KG1 (cell line): ENCODE measurements at regions not wholly inside any gene's neighbourhood (a gene's known extent, or its start where the extent isn't known, plus 50 kb on each side); places are given as distances from the start of the nearest gene placed in this dataset.
"Not testable (repeated sequence)": the region's sequence is repeated elsewhere in the genome, so short reads cannot be mapped to it uniquely, and the experiment has no call there.

ENCODE experiments used
- DNase-seq: peaks from one replicate; lab custom pipeline; 2025; lab: John Stamatoyannopoulos, UW

DNA sequence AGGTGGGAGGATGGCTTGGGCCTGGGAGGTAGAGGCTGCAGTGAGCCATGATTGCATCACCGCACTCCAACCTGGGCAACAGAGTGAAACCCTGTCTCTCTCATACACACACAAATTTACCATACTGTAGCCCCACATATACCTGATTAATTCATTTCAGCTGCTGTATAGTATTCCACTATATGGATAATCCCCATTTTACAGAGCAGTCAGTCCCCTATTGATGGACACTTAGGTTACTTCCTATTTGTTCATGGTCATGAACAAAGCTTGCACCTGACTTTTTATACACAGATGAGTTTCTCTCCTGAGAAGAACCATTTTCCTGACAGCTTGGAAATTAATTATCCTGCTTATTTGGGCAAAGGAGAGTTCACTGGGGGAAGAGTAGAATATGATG lies 59.2 kb downstream of the EMX2 start:
- no peak for DNase-seq

DNA sequence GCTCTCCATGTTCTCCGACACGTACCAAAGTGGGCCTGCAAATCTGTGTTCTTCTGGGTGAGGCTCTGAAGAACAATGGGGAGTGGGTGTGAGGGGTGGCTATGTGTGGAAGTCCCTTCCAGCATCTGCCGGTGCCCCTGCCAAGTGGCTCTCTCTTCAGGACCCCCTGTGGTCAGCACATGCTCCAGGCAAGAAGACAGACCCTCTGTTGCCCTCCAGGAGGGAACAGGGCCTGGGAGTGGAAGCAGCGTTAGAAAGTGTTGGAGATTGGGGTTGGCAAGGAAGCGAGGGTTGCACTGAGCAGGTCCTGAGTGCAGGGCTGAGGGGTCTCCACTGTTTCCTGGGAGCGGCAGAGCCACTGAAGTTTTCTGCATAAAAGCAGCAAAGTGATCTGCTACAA lies 60.5 kb downstream of the EMX2 start:
- no peak for DNase-seq

DNA sequence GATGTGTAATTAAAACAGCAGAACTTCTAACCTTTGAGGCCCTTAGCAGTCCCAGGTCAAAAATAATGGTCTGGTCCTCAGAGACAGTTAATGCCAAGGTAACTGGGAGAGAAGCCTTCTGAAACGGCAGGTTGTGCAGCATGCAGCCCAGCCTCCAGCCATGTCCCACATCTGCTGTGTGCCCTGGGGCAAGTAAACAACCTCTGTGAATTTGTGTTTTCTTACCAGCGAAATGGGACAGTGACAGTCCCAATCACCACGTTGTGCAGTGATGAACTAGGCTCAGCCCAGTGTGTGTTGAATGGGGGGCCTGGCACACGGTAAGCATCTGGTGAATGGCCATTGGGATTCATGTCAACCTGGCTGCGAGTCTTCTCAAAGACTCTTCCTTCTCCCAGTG lies 61.2 kb downstream of the EMX2 start:
- no peak for DNase-seq

DNA sequence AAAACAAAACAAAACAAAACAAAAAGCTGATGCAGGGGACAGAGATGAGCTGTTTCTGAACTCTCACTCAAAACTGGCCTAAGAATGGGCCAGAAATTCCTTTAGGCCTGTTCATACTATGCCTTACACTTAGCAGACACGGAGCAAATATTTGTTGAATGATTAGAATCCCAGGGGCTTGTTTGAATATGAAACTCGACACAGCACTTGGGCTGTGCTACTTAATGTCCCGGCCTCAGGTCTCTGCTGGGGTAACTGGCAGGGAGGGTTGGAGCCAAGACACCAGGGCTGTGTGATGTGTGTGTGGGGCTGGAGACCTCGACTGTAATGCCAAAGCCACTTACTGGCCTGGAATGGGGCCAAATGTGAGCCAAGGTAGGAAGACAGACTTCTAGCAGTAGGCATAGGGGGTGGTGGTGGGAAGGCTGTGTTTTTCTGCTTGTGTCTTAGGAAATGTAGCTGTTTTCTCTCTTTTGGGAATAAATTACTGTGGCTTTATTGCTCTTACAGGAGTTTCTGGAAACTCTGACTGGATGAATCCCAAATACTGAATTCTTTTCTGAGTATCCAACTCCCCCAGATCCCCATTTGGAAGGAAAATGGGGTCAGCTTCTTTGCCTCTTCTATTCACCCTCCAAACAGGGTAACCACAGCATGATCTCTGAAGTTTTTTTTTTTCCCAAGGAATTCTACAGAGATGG lies 66.7 kb downstream of the EMX2 start:
- no peak for DNase-seq

DNA sequence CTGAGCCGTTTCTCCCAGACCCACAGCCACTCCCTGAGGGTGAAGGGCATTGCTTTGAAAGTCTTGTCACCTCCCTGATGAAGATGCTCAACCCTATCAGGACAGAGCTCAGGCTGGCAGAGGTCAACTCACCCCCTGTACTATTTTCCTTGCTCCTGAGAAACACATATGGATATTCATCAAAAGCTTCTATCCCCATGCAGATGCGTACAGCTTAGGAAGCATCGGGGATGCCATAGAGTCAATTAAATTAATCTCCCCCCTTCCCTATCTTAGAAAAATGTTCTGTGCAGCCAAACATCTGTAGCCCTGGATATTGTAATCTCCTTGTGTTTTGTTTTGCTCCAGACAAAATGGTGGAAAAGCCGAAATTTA lies 67.2 kb downstream of the EMX2 start:
- no peak for DNase-seq

DNA sequence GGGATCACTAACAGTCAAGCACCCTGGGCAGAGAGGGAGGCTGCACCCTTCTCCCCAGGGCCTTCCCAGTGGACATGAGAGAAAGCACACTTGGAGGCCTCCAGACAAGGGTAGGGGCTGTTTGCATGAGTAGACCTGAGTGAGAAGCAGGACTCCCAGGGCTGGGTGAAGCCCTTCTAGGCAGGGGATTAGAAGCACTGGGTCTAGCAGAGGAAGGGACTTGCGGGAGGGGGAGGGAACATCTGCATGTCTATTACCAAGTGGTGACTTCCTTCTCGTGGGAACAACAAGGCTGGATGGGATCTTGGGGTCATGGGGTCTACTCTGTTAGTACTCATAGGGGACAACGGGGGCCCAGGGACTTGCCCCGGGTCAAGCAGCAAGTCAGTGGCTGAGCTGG lies 67.8 kb downstream of the EMX2 start:
- DNase-seq, result no peak

DNA sequence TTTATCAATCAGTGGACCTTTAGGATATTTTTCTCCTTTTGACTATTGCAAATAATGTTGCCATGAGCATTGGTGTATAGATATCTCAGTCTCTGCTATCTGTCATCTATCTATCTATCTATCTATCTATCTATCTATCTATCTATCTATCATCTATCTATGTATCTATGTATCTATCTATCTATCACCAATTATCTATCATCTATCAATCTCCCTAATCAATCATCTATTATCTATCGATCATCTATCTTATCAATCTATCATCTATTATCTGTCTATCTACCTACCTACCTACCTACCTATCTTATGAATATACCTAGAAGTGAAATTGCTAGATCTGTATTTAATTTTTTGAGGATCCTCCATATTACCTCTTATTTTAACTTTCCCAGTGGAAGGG lies 69.6 kb downstream of the EMX2 start:
- DNase-seq, result no peak

DNA sequence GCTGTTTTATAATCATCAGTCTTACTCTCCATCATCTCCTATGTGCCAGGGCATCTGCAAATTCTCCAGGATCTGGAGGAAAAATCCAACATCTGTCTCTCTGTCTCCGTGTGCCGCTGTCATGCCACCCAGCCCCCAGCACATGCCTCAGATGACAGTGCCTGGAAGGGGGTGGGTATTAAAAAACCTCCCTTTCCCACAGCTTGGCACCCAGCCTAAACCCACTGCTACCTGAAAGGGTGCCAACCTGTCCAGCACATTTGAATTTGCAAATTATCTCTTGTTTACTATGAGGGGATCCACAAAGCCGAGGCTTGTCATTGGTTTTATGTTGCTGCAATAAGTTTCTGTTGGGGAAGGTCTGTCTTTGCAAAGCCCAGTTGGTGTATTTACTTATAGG lies 73.1 kb downstream of the EMX2 start:
- no peak for DNase-seq

GRCh38 chr10:117616179-117616578 lies 73.6 kb downstream of the EMX2 start:
- DNase-seq, result no peak

GRCh38 chr10:117617086-117617485 lies 74.5 kb downstream of the EMX2 start:
- DNase-seq, result no peak

DNA sequence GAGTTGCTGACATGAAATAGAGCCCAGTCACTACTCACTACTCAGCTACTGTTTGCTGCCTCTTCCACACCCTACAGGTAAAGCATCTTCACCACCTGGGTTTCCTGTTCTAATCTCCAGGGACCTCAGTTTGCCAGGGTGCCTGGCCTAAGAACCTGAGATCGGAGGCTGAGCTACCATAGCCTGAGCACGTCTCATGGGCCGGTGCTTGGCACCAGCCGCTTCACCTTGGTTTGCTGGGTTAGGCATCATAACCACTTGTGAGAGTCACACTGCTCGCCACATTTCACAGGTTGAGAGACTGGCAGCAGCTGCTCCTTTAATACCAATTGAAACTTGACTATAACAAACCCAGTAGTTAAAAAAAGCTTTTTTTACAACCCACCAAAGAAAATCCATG lies 75.1 kb downstream of the EMX2 start:
- no peak for DNase-seq

GRCh38 chr10:117619223-117619622 lies 76.7 kb downstream of the EMX2 start:
- DNase-seq, result no peak

DNA sequence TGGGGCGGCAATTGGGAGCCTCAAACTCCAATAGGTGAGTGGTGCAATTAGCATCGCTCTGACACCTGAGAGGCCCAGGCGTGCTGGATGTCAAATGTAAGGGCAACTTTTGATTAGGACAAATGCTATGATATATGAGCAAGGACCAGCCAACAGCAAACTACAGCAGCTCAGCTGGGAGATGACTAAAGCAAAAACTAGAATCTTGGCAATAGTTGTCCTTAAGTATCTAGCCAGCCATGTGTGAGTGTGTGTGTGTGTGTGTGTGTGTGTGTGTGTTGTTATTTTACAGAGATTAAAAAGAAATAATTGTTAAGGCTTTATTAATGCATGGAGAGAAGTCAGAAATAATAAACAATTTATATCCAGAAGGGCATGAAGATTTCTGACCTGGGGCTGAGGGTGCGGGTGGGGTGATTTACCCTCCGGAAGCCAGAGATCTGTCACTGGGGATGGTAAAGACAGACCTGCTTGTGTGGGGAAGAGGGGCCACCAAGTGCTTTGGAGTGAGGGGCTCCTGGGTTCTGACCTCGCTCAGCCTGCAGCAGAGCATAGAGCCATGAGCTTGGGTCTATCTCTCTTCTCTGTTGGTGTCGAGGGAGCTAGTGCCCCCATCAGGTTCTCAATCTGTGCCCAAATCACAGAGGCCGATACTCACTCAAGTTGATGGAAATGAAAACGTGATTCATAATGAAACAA lies 77.3 kb downstream of the EMX2 start:
- DNase-seq, result no peak

- DNase-seq, result no peak
Observed at GRCh38 chr10:117621196-117621595, 78.7 kb downstream of the EMX2 start.

GRCh38 chr10:117621795-117622420 lies 79.4 kb downstream of the EMX2 start:
- no peak for DNase-seq

GRCh38 chr10:117622471-117623184 lies 80.1 kb downstream of the EMX2 start:
- DNase-seq, result no peak

GRCh38 chr10:117626228-117626627 lies 83.7 kb downstream of the EMX2 start:
- DNase-seq, result no peak

DNA sequence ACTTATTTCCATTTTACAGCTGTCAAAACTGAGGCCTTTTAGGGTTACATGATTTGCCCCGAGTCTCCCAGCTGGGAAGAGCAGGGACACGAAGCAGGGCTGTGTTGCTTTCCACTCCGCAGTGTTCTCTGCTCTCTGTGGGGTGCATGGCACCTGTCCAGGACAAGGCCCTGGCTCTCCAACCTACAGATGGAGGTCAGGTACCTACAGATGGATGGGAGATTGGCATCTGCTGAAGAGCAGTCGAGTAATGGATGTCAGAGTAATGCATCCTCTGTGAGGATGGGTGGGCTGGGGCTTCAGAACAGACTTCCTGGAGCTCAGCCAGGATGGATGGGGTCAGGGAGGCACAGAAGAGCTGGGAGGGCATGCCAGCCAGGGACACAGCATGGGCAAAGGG lies 85.0 kb downstream of the EMX2 start:
- DNase-seq, result no peak

- DNase-seq, result not testable (repeated sequence)
Observed at GRCh38 chr10:117629717-117630116, 87.2 kb downstream of the EMX2 start.

- DNase-seq, result no peak
Observed at GRCh38 chr10:117631276-117632145, 89.0 kb downstream of the EMX2 start.

- no peak for DNase-seq
Observed at GRCh38 chr10:117632406-117632805, 89.9 kb downstream of the EMX2 start.

- no peak for DNase-seq
Observed at GRCh38 chr10:117635826-117636225, 93.3 kb downstream of the EMX2 start.
